ENCODE measurements at regions not wholly inside any gene's neighbourhood (a gene's known extent, or its start where the extent isn't known, plus 50 kb on each side); places are given as distances from the start of the nearest gene placed in this dataset.
"Not testable (repeated sequence)": the region's sequence is repeated elsewhere in the genome, so short reads cannot be mapped to it uniquely, and the experiment has no call there.

- Histone ChIP-seq H3K4me3 (no peak overlapping the region), H3K4me1 (replicated peaks in 1 of 2) (peaks cover 11 to 16% of the 10 kb centered on the region in 2 donors), H3K27ac (no peak overlapping the region)
- in situ Hi-C loops (cut with MboI; ENCODE audit: low pct_unique_long_range_greater_than_20kb in 2 of 9, low sequenced_read_pairs in 9 of 9, unreplicated experiment in 9 of 9): no loop called here
- peak in 4 of 8 experiments; percentile 28 to 67 (median 50) for ATAC-seq (replicated peaks in 6 of 8)
- WGBS, 10 experiments: 0 to 100% (median 87%) methylated on average over 1 to 4 of the region's 4 CpGs
Observed at GRCh38 chr1:187646536-187647107, 817.9 kb downstream of the PLA2G4A start.

DNA sequence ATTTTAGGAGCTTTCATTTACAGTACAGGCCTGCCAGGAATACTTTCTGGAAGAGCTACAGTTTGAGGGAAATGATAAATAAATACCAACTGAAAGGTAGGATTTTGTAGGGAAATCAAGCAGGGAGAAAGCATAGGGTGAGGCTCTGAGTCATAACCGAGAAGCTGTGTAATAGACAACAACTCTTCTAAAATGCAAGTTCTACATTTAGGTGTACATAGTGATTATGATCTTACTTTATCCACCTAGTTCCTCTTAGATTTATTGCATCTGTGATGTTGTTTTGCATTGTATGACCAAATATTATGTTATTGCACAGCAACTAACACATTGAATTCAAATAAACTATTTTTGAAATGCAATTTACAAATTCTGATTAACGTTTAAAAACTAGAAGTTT, 819.3 kb downstream of the PLA2G4A start:
- Histone ChIP-seq H3K27ac (no peak overlapping the region), H3K4me1 (replicated peaks in 1 of 2) (peaks cover 11 to 16% of the 10 kb centered on the region in 2 donors), H3K4me3 (no peak overlapping the region)
- peak in 3 of 8 experiments; percentile 34 to 59 (median 47) for ATAC-seq (replicated peaks in 6 of 8)
- in situ Hi-C loops (cut with MboI; ENCODE audit: low pct_unique_long_range_greater_than_20kb in 2 of 9, low sequenced_read_pairs in 9 of 9, unreplicated experiment in 9 of 9): no loop called here
- WGBS, 10 experiments: 13 to 95% (median 79%) methylated on average over 1 to 2 of the region's 2 CpGs

DNA sequence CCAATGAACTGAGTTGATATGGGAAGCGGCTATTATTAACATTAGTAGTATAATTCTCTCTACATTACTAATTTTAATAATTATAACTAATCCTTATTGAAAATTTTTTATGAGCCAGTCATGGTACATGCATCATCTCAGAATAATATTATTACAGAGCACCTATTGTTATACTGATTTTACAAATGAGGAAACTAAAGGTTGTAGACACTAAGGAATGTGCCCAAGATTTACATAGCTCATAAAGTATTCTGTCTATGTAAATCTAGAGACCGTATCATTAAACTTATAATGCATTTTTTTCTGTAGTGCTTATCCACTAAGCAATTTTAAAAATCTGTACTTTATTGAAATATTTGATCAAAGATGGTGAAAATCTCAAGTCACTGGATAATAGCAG, 825.9 kb downstream of the PLA2G4A start:
- in situ Hi-C loops (cut with MboI; ENCODE audit: low pct_unique_long_range_greater_than_20kb in 2 of 9, low sequenced_read_pairs in 9 of 9, unreplicated experiment in 9 of 9): loop anchor here in 1 of 9 experiments (25.0 kb wide), 1 partner anchor 367 kb away; no protein-coding TSS in a partner anchor
- ATAC-seq (replicated peaks in 6 of 8): peak in 1 of 8 experiments; percentile 25
- H3K27ac ChIP-seq: no peak overlapping the region
- H3K4me1 ChIP-seq (replicated peaks in 1 of 2): no peaks in the 10 kb centered on the region
- 4 to 100% (median 81%) methylated on average over 1 to 2 of the region's 2 CpGs for WGBS, 10 experiments
- no peak overlapping the region for H3K4me3 ChIP-seq

DNA sequence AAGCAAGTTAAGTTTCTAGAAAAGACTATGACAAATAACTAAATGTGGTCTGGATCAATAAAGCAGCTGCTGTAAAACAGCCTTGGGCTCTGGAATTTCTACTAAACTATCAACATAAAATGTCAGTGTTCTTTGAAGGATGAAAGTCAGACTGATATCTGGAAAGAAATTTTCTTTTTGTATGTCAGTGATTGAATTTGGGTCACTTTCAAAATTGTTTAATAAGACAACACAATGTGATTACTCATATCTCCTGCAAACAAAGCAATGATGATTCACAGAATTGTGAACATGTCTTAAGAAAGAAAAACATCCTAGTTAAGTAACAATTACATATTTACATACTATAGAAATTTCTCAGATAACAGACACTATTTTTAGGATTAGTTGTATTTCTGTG, 826.4 kb downstream of the PLA2G4A start:
- no peak for ATAC-seq (replicated peaks in 6 of 8)
- no peak overlapping the region for H3K27ac ChIP-seq
- in situ Hi-C loops (cut with MboI; ENCODE audit: low pct_unique_long_range_greater_than_20kb in 2 of 9, low sequenced_read_pairs in 9 of 9, unreplicated experiment in 9 of 9): loop anchor here in 1 of 9 experiments (25.0 kb wide), 1 partner anchor 368 kb away; no protein-coding TSS in a partner anchor

GRCh38 chr1:187665483-187665882, 836.7 kb downstream of the PLA2G4A start:
- H3K4me1 ChIP-seq (replicated peaks in 1 of 2): peaks cover 0 to 7% of the 10 kb centered on the region in 2 donors
- 33 to 100% (median 88%) methylated on average over 1 to 2 of the region's 2 CpGs; no CpG with 5 or more reads in 2 of the 10 experiments for WGBS, 10 experiments
- H3K27ac ChIP-seq: no peak overlapping the region
- in situ Hi-C loops (cut with MboI; ENCODE audit: low pct_unique_long_range_greater_than_20kb in 2 of 9, low sequenced_read_pairs in 9 of 9, unreplicated experiment in 9 of 9): loop anchor here in 1 of 9 experiments (25.0 kb wide), 1 partner anchor 378 kb away; no protein-coding TSS in a partner anchor
- no peak overlapping the region for H3K4me3 ChIP-seq
- ATAC-seq (replicated peaks in 6 of 8): peak in 2 of 8 experiments; percentile 60 to 64

More for the DNA sequence above, 826.4 kb downstream of the PLA2G4A start:
- Histone ChIP-seq H3K4me1 (replicated peaks in 1 of 2) (no peaks in the 10 kb centered on the region), H3K4me3 (no peak overlapping the region)

- 38 to 100% (median 96%) methylated on average over 1 of the region's 1 CpG; no CpG with 5 or more reads in 2 of the 10 experiments for WGBS, 10 experiments
- in situ Hi-C loops (cut with MboI; ENCODE audit: low pct_unique_long_range_greater_than_20kb in 2 of 9, low sequenced_read_pairs in 9 of 9, unreplicated experiment in 9 of 9): no loop called here
- Histone ChIP-seq H3K27ac (no peak overlapping the region), H3K4me1 (replicated peaks in 1 of 2) (peaks cover 0 to 4% of the 10 kb centered on the region in 2 donors), H3K4me3 (no peak overlapping the region)
- ATAC-seq (replicated peaks in 6 of 8): peak in 3 of 8 experiments; percentile 15 to 61 (median 31)
Observed at GRCh38 chr1:187680823-187681222, 852.1 kb downstream of the PLA2G4A start.

- peaks cover 0 to 4% of the 10 kb centered on the region in 2 donors for H3K4me1 ChIP-seq (replicated peaks in 1 of 2)
- WGBS, 10 experiments: 12 to 66% (median 41%) methylated on average over 2 of the region's 2 CpGs; no CpG with 5 or more reads in 2 of the 10 experiments
- no peak overlapping the region for H3K4me3 ChIP-seq
- no peak for ATAC-seq (replicated peaks in 6 of 8)
- in situ Hi-C loops (cut with MboI; ENCODE audit: low pct_unique_long_range_greater_than_20kb in 2 of 9, low sequenced_read_pairs in 9 of 9, unreplicated experiment in 9 of 9): no loop called here
- H3K27ac ChIP-seq: no peak overlapping the region
Observed at GRCh38 chr1:187682112-187682511, 853.4 kb downstream of the PLA2G4A start.

DNA sequence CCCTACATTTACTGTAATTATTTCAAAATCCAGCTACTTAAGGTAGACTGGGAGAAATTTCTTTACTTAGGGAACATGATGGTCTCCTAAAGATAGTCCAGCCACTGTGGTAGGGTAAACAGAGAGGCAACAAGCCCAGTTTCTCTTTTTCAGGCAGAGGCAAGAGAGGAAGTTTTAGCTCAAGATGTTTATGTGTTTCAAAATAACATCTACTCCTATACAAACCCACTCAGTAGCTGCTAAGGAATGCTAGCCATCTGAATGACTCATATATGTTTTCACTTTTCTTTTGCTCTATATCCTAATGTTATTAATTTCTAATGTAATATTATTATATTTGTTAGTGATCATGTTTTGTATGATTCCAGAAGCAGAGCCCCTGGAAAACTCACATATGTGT, 856.6 kb downstream of the PLA2G4A start:
- in situ Hi-C loops (cut with MboI; ENCODE audit: low pct_unique_long_range_greater_than_20kb in 2 of 9, low sequenced_read_pairs in 9 of 9, unreplicated experiment in 9 of 9): no loop called here
- no peak overlapping the region for H3K4me3 ChIP-seq
- H3K4me1 ChIP-seq (replicated peaks in 1 of 2): peaks cover 0 to 4% of the 10 kb centered on the region in 2 donors
- ATAC-seq (replicated peaks in 6 of 8): no peak
- H3K27ac ChIP-seq: no peak overlapping the region

DNA sequence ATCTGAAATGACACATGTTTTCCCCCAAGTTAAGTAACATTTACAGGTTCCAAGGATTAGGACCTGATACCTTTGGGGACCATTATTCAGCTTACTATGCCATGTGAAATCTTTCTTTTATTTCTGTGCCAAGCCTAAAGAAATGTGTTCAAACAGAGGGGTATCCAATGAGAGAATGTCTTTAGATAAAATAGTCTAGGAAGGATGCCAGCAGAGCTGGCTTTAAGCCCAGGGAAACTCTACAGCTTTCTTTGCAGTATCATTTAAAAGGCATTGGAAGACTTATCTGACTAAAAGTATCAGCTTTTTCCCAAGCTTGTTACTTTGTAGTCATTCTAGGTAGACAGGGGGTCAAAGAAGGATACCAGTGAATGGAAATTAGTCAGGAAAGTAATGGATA, 860.4 kb downstream of the PLA2G4A start:
- peak in 2 of 8 experiments; percentile 24 to 88 for ATAC-seq (replicated peaks in 6 of 8)
- in situ Hi-C loops (cut with MboI; ENCODE audit: low pct_unique_long_range_greater_than_20kb in 2 of 9, low sequenced_read_pairs in 9 of 9, unreplicated experiment in 9 of 9): no loop called here

DNA sequence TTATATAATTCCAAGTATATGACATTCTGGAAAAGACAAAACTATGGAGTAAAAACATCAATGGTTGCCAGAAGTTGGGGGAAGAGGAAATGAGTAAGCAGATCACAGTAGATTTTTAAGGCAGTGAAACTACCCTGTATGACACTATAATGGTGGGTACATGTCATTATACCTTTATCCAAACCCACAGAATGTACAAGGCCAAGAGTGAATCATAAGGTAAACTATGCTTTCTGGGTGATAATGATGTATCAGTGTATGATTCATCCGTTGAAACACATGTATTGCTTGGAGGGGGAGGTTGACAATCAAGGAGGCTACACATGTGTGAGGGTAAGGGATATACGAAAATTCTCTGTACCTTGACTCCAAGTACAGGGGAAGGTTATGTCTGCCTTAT, 862.7 kb downstream of the PLA2G4A start:
- no peak overlapping the region for H3K4me3 ChIP-seq
- H3K27ac ChIP-seq: no peak overlapping the region
- WGBS, 10 experiments: 0 to 100% (median 94%) methylated on average over 1 to 2 of the region's 2 CpGs; no CpG with 5 or more reads in 1 of the 10 experiments
- in situ Hi-C loops (cut with MboI; ENCODE audit: low pct_unique_long_range_greater_than_20kb in 2 of 9, low sequenced_read_pairs in 9 of 9, unreplicated experiment in 9 of 9): no loop called here
- ATAC-seq (replicated peaks in 6 of 8): peak in 2 of 8 experiments; percentile 41 to 47
- H3K4me1 ChIP-seq (replicated peaks in 1 of 2): peaks cover 0 to 8% of the 10 kb centered on the region in 2 donors

More for the DNA sequence above, 860.4 kb downstream of the PLA2G4A start:
- Histone ChIP-seq H3K4me3 (no peak overlapping the region), H3K27ac (no peak overlapping the region), H3K4me1 (replicated peaks in 1 of 2) (no peaks in the 10 kb centered on the region)

DNA sequence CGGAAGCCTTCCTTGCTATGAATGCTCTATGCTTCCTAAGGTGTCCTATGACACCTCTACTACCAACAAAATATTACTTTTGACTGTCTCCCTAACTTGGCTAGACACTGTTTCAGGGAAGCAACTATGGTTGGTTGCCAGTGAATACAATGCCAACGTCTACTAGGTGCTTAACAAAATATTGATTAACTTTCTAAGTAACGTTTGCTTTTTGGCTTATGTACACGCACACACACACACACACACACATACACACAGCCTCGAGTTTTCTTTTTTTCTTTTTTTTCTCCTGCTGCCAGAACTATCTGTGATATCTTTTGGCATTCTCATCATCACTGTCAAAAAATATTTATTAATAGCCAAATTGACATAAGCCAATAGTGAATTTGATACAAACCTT, 864.0 kb downstream of the PLA2G4A start:
- Histone ChIP-seq H3K27ac (no peak overlapping the region), H3K4me3 (no peak overlapping the region), H3K4me1 (replicated peaks in 1 of 2) (peaks cover 0 to 8% of the 10 kb centered on the region in 2 donors)
- in situ Hi-C loops (cut with MboI; ENCODE audit: low pct_unique_long_range_greater_than_20kb in 2 of 9, low sequenced_read_pairs in 9 of 9, unreplicated experiment in 9 of 9): no loop called here
- ATAC-seq (replicated peaks in 6 of 8): no peak
- 0 to 84% (median 74%) methylated on average over 3 to 5 of the region's 5 CpGs; no CpG with 5 or more reads in 1 of the 10 experiments for WGBS, 10 experiments

GRCh38 chr1:187696073-187696472, 867.3 kb downstream of the PLA2G4A start:
- 0 to 92% (median 64%) methylated on average over 1 to 3 of the region's 3 CpGs; no CpG with 5 or more reads in 4 of the 10 experiments for WGBS, 10 experiments
- in situ Hi-C loops (cut with MboI; ENCODE audit: low pct_unique_long_range_greater_than_20kb in 2 of 9, low sequenced_read_pairs in 9 of 9, unreplicated experiment in 9 of 9): no loop called here

DNA sequence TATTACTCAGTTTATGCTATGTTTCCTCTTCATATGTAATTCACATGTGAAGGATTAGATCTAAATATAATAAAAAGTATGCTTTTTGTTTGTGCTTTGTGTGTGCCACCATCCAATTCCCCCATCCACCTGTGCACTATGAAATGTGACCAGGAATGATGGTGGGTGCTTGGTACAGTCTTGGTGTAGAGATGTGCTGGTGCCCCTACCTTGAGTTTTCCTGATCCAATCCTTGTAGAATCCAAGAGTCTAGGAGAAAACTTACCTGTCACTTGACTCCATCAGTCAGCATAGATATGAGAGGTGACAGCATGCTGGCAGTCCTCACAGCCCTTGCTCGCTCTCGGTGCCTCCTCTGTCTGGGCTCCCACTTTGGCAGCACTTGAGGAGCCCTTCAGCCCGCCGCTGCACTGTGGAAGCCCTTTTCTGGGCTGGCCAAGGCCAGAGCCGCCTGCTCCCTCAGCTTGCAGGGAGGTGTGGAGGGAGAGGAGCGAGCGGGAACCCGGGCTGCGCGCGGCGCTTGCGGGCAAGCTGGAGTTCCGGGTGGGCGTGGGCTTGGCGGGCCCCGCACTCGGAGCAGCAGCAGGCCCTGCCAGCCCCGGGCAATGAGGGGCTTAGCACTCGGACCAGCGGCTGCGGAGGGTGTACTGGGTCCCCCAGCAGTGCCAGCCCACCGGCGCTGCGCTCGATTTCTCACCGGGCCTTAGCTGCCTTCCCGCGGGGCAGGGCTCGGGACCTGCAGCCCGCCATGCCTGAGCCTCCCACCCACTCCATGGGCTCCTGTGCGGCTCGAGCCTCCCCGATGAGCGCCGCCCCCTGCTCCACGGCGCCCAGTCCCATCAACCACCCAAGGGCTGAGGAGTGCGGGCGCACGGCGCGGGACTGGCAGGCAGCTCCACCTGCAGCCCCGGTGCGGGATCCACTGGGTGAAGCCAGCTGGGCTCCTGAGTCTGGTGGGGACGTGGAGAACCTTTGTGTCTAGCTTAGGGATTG, 874.7 kb downstream of the PLA2G4A start:
- H3K4me1 ChIP-seq (replicated peaks in 1 of 2): peaks cover 9 to 22% of the 10 kb centered on the region in 2 donors
- 98 to 100% (median 100%) methylated on average over 1 to 15 of the region's 46 CpGs; no CpG with 5 or more reads in 7 of the 10 experiments for WGBS, 10 experiments
- in situ Hi-C loops (cut with MboI; ENCODE audit: low pct_unique_long_range_greater_than_20kb in 2 of 9, low sequenced_read_pairs in 9 of 9, unreplicated experiment in 9 of 9); ATAC-seq (replicated peaks in 6 of 8); H3K27ac ChIP-seq; H3K4me3 ChIP-seq: not testable (repeated sequence)

More at GRCh38 chr1:187696073-187696472, 867.3 kb downstream of the PLA2G4A start:
- no peak overlapping the region for H3K27ac ChIP-seq
- no peak overlapping the region for H3K4me3 ChIP-seq
- ATAC-seq (replicated peaks in 6 of 8): peak in 6 of 8 experiments; percentile 49 to 80 (median 68)
- H3K4me1 ChIP-seq (replicated peaks in 1 of 2): peaks cover 9 to 26% of the 10 kb centered on the region in 2 donors

Data from motor neuron (in vitro differentiated cells).